Adipocyte (in vitro differentiated cells): ENCODE measurements at regions not wholly inside any gene's neighbourhood (a gene's known extent, or its start where the extent isn't known, plus 50 kb on each side); places are given as distances from the start of the nearest gene placed in this dataset.

Experiments used
- DNase-seq: peaks from one replicate; pipeline ENCODE4 v3.0.0-alpha.2; 2015; ENCODE audit warnings: low read depth
- H3K27me3 ChIP-seq: replicated peaks from 2 replicates; pipeline ENCODE4 v1.7.0; 2013; ENCODE audit warnings: mild to moderate bottlenecking, low read length, moderate library complexity; ENCODE audit not compliant: control insufficient read depth, insufficient read depth
- H3K36me3 ChIP-seq: 2 replicates; pipeline ENCODE4 v1.7.0; 2013; ENCODE audit warnings: low read length, mild to moderate bottlenecking, moderate library complexity; ENCODE audit not compliant: control insufficient read depth, insufficient read depth, severe bottlenecking
- H3K4me1 ChIP-seq: 2 replicates; pipeline ENCODE4 v1.7.0; 2013; ENCODE audit warnings: mild to moderate bottlenecking, low read length, moderate library complexity; ENCODE audit not compliant: control insufficient read depth, insufficient read depth
- H3K4me3 ChIP-seq: 2 replicates; pipeline ENCODE4 v1.7.0; 2013; ENCODE audit warnings: mild to moderate bottlenecking, low read length, moderate library complexity
- H3K9ac ChIP-seq: 2 replicates; pipeline ENCODE4 v1.7.0; 2013; ENCODE audit warnings: mild to moderate bottlenecking, low read length, moderate library complexity
- H3K9me3 ChIP-seq: 2 replicates; pipeline ENCODE4 v1.7.0; 2013; ENCODE audit warnings: mild to moderate bottlenecking, low read length, moderate library complexity; ENCODE audit not compliant: control insufficient read depth

GRCh38 chr2:20913491-20913890, 90.6 kb upstream of the LDAH start:
- H3K36me3 ChIP-seq: no peaks in the 10 kb centered on the region
- no peaks in the 10 kb centered on the region for H3K4me1 ChIP-seq
- H3K9ac ChIP-seq: no peak overlapping the region
- DNase-seq: no peak
- H3K27me3 ChIP-seq: peaks cover 48% of the 10 kb centered on the region
- H3K9me3 ChIP-seq: no peaks in the 10 kb centered on the region
- no peak overlapping the region for H3K4me3 ChIP-seq

GRCh38 chr2:20900052-20900636, 77.2 kb upstream of the LDAH start:
- Histone ChIP-seq H3K9ac (no peak overlapping the region), H3K9me3 (no peaks in the 10 kb centered on the region)
- DNase-seq: no peak

DNA sequence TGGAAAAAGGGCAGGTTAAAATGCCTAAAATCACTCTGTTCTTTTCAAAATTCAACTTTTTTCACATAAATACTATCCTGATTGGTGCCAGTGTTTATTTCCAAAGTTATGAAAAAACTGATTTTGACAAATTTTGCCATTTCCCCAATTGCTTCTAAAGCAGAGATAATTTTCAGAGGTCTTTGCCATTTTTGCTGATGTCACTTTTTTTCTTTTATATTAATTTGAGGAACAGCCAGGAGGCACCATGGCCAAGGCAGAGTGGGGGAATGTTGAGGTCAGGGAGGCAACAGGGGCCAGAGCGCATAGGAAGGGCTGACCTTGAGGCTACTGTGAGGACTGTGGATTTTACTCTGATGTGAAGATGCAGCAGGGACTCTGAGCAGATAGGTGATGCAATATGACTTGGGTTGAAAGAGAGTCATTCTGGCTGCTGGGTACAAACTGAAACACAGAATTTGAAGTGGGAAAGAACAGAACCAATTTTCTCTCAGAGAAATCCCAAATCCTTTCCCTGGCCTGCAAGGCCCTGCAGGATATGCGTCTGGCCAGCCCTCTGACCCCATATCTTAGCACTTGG, 75.1 kb upstream of the LDAH start:
- Histone ChIP-seq H3K9ac (no peak overlapping the region), H3K4me3 (no peak overlapping the region), H3K36me3 (no peaks in the 10 kb centered on the region), H3K9me3 (peaks cover 5% of the 10 kb centered on the region), H3K4me1 (no peaks in the 10 kb centered on the region), H3K27me3 (peaks cover 28% of the 10 kb centered on the region)
- DNase-seq: no peak

More at GRCh38 chr2:20900052-20900636, 77.2 kb upstream of the LDAH start:
- Histone ChIP-seq H3K27me3 (peaks cover 38% of the 10 kb centered on the region), H3K4me1 (no peaks in the 10 kb centered on the region), H3K36me3 (no peaks in the 10 kb centered on the region), H3K4me3 (no peak overlapping the region)

GRCh38 chr2:20897047-20897446, 74.1 kb upstream of the LDAH start:
- Histone ChIP-seq H3K4me3 (no peak overlapping the region), H3K4me1 (no peaks in the 10 kb centered on the region), H3K36me3 (no peaks in the 10 kb centered on the region), H3K9me3 (peaks cover 10% of the 10 kb centered on the region), H3K9ac (no peak overlapping the region), H3K27me3 (peaks cover 19% of the 10 kb centered on the region)
- DNase-seq: no peak

GRCh38 chr2:20884829-20885228, 61.9 kb upstream of the LDAH start:
- Histone ChIP-seq H3K9me3 (peaks cover 11% of the 10 kb centered on the region), H3K4me3 (no peak overlapping the region), H3K4me1 (no peaks in the 10 kb centered on the region), H3K36me3 (no peaks in the 10 kb centered on the region), H3K27me3 (peaks cover 14% of the 10 kb centered on the region), H3K9ac (no peak overlapping the region)
- no peak for DNase-seq

- Histone ChIP-seq H3K27me3 (peaks cover 14% of the 10 kb centered on the region), H3K9me3 (peaks cover 11% of the 10 kb centered on the region), H3K4me3 (no peak overlapping the region), H3K9ac (no peak overlapping the region), H3K4me1 (peaks cover 8% of the 10 kb centered on the region), H3K36me3 (no peaks in the 10 kb centered on the region)
- no peak for DNase-seq
Measured at GRCh38 chr2:20882466-20883170, 59.7 kb upstream of the LDAH start.

DNA sequence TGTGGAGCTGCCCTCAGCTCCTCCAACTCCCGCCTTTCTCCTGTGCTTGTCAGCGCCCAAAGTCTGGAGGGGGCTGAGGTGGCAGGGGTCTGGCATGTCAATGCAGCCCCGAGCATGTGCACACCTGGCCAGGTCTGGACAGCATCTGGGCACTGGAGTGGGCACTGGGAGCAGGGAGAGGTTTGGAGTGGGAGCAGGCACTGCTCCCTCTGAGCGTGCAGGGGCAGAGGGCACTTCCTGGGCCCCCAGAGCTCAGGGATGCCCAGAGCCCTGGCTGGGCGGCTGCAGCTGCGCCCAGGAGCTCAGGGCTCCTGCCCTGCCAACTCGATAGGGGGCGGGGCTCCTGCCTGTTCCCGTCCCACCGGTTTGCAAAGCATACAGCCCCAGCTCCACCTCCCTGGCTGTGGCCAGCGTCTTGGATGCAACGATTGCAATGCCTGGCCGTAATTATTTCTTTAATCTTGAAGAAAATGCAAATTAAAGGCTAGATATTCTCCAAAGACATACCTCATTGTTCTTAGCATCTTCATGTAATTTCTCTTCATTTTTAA, 57.4 kb upstream of the LDAH start:
- peaks cover 11% of the 10 kb centered on the region for H3K9me3 ChIP-seq
- peaks cover 13% of the 10 kb centered on the region for H3K4me1 ChIP-seq
- H3K27me3 ChIP-seq: peaks cover 14% of the 10 kb centered on the region
- no peak overlapping the region for H3K4me3 ChIP-seq
- DNase-seq: no peak
- no peak overlapping the region for H3K9ac ChIP-seq
- H3K36me3 ChIP-seq: no peaks in the 10 kb centered on the region

- DNase-seq: no peak
- Histone ChIP-seq H3K27me3 (peaks cover 14% of the 10 kb centered on the region), H3K9me3 (peaks cover 5% of the 10 kb centered on the region), H3K9ac (no peak overlapping the region), H3K4me3 (no peak overlapping the region), H3K36me3 (no peaks in the 10 kb centered on the region), H3K4me1 (peaks cover 13% of the 10 kb centered on the region)
Measured at GRCh38 chr2:20879221-20879620, 56.3 kb upstream of the LDAH start.

DNA sequence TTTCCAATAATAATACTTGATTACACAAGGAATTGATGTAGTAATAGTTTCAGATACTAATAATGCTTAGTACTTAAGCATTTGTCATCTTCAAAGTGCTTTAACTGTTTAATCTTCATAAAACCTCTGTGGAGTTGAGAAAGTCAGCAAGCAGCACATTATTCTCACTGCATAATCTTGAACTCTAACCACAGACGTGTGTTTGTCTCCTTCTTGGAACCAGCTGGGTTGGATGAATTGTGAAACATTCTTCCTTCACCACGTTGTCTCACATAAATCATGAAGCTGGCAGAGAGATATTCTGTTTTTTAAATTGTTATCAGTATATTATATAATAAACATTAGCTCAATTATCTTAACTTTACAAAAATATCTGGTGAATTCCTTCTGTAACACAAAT, 55.1 kb upstream of the LDAH start:
- Histone ChIP-seq H3K4me3 (no peak overlapping the region), H3K36me3 (no peaks in the 10 kb centered on the region), H3K9ac (no peak overlapping the region), H3K4me1 (peaks cover 13% of the 10 kb centered on the region), H3K9me3 (peaks cover 5% of the 10 kb centered on the region), H3K27me3 (peaks cover 10% of the 10 kb centered on the region)
- peak; percentile 9 for DNase-seq
